Cardiac fibroblast (primary cell): ENCODE measurements at regions not wholly inside any gene's neighbourhood (a gene's known extent, or its start where the extent isn't known, plus 50 kb on each side); places are given as distances from the start of the nearest gene placed in this dataset.
"Not testable (repeated sequence)": the region's sequence is repeated elsewhere in the genome, so short reads cannot be mapped to it uniquely, and the experiment has no call there.

ENCODE experiments used
- DNase-seq, 2 donors: peaks; one replicate each; pipeline versions ENCODE4 v3.0.0 to v3.0.0-alpha.2; 2010; ENCODE audit warnings: low read depth in 2 of 2
- H3K4me3 ChIP-seq, 2 donors: replicated peaks in 1 of 2; 1 replicate in 1 of 2; 2 replicates in 1 of 2; pipeline ENCODE4 v1.5.1; 2011; ENCODE audit warnings: low read depth in 2 of 2, low read length in 2 of 2, mild to moderate bottlenecking in 2 of 2, moderate library complexity in 1 of 2
- TF ChIP-seq, protein P1 (sequence below): IDR thresholded peaks from one replicate; pipeline ENCODE4 v1.5.1; 2011; ENCODE audit warnings: low read depth, mild to moderate bottlenecking, low read length, inconsistent platforms

DNA sequence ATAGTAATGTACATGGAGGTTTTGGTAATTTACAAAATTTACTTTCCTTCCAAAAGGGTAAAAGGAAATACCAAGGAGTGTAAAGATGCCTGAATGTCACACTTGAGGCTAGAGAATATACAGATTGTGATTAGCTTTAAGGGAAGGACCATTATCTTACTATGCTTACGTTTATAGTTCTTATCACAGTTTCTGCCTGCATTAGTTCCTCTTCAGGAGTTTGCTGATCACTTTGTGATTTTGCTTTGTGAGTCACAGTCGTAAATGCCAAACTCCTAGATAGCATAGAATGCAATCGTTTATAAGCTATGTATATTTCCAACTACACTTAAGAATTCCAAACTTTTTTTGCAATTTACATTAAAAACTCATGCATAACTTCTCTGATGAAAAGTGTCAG is 1034.6 kb downstream of the DIPK2A start:
- TF ChIP-seq, protein P1, sequence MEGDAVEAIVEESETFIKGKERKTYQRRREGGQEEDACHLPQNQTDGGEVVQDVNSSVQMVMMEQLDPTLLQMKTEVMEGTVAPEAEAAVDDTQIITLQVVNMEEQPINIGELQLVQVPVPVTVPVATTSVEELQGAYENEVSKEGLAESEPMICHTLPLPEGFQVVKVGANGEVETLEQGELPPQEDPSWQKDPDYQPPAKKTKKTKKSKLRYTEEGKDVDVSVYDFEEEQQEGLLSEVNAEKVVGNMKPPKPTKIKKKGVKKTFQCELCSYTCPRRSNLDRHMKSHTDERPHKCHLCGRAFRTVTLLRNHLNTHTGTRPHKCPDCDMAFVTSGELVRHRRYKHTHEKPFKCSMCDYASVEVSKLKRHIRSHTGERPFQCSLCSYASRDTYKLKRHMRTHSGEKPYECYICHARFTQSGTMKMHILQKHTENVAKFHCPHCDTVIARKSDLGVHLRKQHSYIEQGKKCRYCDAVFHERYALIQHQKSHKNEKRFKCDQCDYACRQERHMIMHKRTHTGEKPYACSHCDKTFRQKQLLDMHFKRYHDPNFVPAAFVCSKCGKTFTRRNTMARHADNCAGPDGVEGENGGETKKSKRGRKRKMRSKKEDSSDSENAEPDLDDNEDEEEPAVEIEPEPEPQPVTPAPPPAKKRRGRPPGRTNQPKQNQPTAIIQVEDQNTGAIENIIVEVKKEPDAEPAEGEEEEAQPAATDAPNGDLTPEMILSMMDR, result no peak
- no peak for DNase-seq
- H3K4me3 ChIP-seq, result no peak overlapping the region

DNA sequence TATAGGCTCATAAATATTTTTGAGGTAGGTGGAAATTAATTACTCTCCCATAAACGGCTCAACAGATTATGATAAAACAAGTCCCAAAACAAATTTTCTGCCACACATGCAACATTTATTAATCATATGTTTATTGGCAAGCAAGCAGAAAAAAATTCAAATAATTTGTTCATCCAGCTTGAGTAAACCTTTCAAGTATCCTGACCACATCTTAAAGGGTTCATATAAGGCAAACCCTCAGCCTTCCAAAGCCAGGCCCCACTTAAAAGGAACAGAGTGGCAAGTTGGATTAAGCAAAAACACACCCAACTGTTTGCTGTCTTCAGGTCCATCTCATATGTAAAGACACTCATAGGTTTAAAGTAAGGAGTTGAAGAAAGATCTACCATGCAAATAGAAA is 1042.3 kb downstream of the DIPK2A start:
- H3K4me3 ChIP-seq, result no peak overlapping the region
- TF ChIP-seq, protein P1, result no peak
- no peak for DNase-seq

DNA sequence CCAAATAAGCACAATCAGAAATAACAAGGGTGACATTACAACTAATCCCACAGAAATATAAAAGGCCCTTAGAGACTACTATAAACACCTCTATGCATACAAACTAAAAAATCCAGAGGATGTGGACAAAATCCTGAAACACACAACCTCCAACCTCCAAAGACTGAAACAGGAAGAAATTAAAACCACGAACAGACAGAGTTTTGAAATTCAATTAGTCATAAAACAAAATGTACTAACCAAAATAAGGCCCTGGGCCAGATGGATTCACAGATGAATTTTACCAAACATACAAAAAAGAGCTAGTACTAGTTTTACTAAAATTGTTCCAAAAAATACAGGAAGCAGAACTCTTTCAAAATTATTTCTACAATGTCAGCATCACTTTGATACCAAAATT is 1043.6 kb downstream of the DIPK2A start:
- no peak overlapping the region for H3K4me3 ChIP-seq
- TF ChIP-seq, protein P1, result no peak
- DNase-seq, result peak; percentile 31 to 69

DNA sequence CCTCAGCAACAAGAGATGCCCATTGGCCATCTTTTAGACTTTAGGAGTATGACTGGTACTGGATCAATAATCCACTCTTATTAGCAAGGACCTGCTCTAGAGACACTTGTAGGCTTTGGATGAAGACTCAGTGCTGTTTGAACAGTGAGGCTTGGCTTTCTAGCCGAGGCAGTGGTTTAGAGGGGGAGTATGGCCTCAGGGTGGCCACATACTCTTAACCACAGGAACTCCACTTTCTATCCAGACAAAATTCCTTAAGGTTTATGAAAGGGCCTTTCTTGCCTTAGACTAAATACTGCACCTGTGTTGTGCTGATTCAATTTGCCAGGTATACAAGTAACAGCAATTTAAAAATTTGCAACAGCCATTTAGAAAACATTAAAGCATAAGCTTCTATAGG is 1046.3 kb downstream of the DIPK2A start:
- DNase-seq, result peak; percentile 21
- TF ChIP-seq, protein P1, result no peak

DNA sequence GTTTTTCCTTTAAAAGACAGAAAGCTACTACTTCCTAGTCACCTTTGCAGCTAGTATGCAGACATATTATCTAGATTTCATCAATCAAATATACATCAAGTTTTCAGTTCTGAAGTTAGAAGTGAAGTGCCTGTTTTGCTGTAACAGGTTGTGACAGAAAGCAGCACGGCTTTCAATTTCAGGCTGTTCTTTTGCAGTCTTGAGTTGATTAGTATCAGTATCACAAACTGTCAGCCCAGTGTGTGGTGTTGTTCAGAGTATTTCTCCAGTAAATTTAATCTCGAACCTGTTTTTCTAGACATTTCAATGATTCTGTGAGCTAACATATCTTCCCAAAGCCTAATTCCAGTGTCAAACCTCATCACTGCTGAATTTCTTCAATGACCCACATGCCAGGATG is 1050.8 kb downstream of the DIPK2A start:
- DNase-seq, result no peak
- no peak overlapping the region for H3K4me3 ChIP-seq
- TF ChIP-seq, protein P1, result no peak

More for the DNA sequence above, 1046.3 kb downstream of the DIPK2A start:
- H3K4me3 ChIP-seq, result no peak overlapping the region

DNA sequence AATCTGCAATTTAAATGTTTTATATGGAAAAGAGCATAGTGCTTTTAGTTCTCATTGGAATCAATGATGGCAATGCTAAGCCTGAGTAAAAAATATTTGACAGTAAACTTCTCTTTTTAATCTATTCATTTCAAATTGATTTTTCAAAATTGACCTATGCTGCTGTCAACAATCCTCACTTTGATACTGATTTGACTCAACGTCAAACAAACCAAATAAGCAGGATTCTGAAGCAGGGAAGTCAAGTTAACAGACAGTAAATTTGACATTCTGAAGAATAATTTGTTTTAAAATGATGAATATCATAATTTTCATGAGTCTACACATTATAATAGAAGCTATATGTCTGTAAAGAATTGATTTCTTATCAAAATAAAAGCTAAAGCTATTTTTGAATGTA is 1053.1 kb downstream of the DIPK2A start:
- TF ChIP-seq, protein P1, result no peak
- no peak for DNase-seq
- H3K4me3 ChIP-seq, result no peak overlapping the region

DNA sequence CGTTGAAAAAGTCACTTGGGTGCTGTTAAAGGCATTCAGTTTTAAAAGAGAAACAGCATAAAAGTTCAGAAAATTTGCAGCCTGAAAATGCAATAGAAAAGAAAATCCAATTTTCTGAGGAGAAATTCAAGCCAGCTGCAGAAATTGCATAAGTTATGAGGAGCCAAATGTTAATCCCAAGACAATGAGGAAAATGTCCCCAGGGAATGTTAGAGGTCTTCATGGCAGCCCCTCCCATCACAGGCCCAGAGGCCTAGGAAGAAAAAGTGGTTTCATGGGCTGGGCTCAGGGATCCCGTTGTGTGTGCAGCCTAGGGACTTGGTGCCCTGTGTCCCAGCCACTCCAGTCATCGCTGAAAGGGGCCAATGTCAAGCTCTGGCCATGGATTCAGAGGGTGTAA is 1055.6 kb downstream of the DIPK2A start:
- H3K4me3 ChIP-seq, DNase-seq: not testable (repeated sequence)
